ENCODE measurements at regions not wholly inside any gene's neighbourhood (a gene's known extent, or its start where the extent isn't known, plus 50 kb on each side); places are given as distances from the start of the nearest gene placed in this dataset.

DNA sequence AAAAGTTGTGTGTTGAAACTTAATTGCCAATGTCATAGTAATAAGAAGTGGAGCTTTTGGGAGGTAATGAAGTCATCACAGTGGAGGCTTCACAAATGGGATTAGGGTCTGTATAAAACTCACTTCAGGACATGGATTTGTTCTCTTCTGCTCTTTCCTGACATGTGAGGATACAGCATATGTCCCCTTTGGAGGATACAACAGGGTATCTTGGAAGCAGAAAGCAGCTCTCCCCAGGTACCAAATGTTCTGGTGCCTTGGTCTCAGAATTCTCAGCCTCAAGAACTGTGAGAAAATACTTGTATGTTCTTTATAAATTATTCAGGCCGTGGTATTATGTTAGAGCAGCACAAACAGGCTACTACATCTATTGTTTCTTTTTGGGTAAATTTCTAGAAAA is 210.9 kb downstream of the DIPK2A start:
- TF ChIP-seq, protein P1, sequence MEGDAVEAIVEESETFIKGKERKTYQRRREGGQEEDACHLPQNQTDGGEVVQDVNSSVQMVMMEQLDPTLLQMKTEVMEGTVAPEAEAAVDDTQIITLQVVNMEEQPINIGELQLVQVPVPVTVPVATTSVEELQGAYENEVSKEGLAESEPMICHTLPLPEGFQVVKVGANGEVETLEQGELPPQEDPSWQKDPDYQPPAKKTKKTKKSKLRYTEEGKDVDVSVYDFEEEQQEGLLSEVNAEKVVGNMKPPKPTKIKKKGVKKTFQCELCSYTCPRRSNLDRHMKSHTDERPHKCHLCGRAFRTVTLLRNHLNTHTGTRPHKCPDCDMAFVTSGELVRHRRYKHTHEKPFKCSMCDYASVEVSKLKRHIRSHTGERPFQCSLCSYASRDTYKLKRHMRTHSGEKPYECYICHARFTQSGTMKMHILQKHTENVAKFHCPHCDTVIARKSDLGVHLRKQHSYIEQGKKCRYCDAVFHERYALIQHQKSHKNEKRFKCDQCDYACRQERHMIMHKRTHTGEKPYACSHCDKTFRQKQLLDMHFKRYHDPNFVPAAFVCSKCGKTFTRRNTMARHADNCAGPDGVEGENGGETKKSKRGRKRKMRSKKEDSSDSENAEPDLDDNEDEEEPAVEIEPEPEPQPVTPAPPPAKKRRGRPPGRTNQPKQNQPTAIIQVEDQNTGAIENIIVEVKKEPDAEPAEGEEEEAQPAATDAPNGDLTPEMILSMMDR (IDR thresholded peaks at IDR 0.05), result no peak
- no peak for TF ChIP-seq POLR2A (IDR thresholded peaks at IDR 0.05)

Measured in body of pancreas (tissue), 4 donors.